ENCODE measurements at regions not wholly inside any gene's neighbourhood (a gene's known extent, or its start where the extent isn't known, plus 50 kb on each side); places are given as distances from the start of the nearest gene placed in this dataset.

- no peak for DNase-seq (ENCODE audit: low spot score)
These were observed 70.4 kb upstream of the BLCAP start for GRCh38 chr20:37598100-37598543.

GRCh38 chr20:37596890-37597536, 69.3 kb upstream of the BLCAP start:
- DNase-seq (ENCODE audit: low spot score): no peak

- DNase-seq (ENCODE audit: low spot score): no peak
These were observed 68.5 kb upstream of the BLCAP start for GRCh38 chr20:37596168-37596567.

- no peak for DNase-seq (ENCODE audit: low spot score)
These were observed 66.0 kb upstream of the BLCAP start for GRCh38 chr20:37593710-37594109.

- DNase-seq (ENCODE audit: low spot score): no peak
These were observed 63.3 kb upstream of the BLCAP start for GRCh38 chr20:37590938-37591490.

- no peak for DNase-seq (ENCODE audit: low spot score)
These were observed 58.4 kb upstream of the BLCAP start for GRCh38 chr20:37586078-37586477.

- DNase-seq (ENCODE audit: low spot score): no peak
These were observed 56.6 kb upstream of the BLCAP start for GRCh38 chr20:37584238-37584807.

- DNase-seq (ENCODE audit: low spot score): no peak
These were observed 53.6 kb upstream of the BLCAP start for GRCh38 chr20:37581246-37581645.

- no peak for DNase-seq (ENCODE audit: low spot score)
These were observed 52.4 kb upstream of the BLCAP start for GRCh38 chr20:37580069-37580468.

GRCh38 chr20:37579106-37579505, 51.4 kb upstream of the BLCAP start:
- no peak for DNase-seq (ENCODE audit: low spot score)

GRCh38 chr20:37577981-37578380, 50.3 kb upstream of the BLCAP start:
- no peak for DNase-seq (ENCODE audit: low spot score)

Data from CD4-positive, alpha-beta T cell treated with Interleukin-6 at 100 ng/mL for 8 hours (primary cell).